Left hindlimb (tissue), 1 donor: ENCODE measurements at regions not wholly inside any gene's neighbourhood (a gene's known extent, or its start where the extent isn't known, plus 50 kb on each side); places are given as distances from the start of the nearest gene placed in this dataset.
"Not testable (repeated sequence)": the region's sequence is repeated elsewhere in the genome, so short reads cannot be mapped to it uniquely, and the experiment has no call there.

Experiments used
- DNase-seq: peaks from one replicate; pipeline ENCODE4 v3.0.0-alpha.2; 2018

DNA sequence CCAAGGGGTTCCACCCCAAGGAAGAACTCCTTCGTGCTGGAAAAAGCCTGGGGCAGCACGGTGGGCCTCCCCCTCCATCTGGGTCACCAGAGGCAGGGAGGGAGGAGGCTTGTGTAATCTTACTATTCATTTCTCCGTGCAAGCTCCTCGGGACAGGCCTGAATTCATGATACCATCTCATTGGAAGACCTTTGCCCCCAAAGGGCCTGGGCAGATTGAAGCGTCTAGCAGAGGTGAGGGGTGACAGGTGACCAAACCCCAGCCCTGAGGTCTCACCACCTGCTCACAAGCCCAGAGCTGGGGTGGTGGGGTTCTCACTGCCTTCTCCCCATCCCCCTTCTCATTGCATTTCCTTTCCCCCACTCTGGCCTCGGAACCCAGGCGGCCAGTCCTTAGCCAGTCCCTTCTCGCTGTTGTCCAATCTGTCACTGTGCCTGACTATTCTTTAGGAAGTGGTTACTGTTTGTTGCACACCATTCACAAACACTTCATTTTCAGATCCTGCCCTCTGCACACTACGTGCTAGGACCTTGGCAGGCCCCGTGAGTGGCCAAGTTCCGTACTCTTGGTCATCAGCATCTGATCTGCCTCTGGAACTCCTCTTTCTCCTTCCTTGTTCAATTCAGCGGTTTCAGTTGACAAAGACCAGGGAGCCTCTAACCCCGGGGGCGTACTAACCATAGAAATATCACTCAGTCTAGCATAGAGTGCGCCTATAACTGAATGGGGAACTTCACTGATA lies 137.1 kb downstream of the LY86 start:
- no peak for DNase-seq

DNA sequence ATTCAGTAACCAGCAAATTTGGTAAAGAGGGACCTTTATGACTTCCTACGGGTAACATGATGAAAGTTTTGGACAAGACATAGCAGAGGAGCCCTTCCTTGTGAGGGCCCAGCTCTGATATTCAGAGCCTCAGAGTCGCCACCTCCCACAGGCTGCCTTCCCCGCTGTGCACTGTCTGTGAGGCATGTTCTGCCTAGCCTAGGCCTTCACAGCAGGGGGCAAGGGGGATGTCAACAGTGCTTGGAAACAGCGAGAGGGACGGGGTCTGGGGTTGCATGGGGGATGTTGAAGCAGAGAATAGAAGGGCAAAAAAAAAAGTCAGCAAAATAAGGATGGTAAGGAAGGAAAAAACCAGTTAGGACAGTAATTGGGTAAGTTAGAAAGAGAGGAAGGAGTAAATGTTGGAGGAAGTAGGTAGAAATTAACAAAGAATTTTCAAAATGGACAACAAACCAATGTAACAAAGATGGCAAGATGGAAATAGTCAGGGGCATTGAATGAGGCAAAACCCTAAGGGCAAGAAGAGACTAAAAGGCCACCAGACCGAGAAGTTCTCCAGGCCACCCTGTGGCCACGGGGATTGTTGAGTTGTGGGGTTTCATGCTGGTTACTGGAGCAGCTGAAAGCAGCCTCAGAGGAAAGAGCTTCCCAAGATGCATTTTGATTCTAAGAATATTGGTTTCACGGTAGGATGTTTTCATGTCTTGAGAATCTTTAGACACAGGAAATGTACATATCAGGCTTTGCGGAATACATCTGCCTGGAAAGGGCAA lies 139.8 kb downstream of the LY86 start:
- no peak for DNase-seq

DNA sequence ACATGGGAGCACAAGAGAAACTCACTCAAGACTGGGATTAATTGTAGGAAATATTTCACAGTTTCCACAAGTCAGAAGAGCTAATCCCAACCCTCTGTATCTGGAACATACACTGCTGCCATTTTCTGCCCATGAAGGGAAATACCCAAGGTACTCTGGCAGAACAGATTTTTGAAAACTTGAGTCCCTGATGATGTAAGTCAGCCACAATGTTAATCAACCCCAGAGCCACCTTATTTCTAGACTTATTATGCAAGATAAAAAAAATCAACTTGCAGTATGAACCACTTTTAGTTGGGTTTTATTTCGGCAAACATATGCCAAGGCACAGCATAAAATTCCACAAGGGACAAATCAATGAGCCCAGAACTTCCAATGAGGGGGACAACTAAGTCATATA lies 141.5 kb downstream of the LY86 start:
- DNase-seq: no peak

DNA sequence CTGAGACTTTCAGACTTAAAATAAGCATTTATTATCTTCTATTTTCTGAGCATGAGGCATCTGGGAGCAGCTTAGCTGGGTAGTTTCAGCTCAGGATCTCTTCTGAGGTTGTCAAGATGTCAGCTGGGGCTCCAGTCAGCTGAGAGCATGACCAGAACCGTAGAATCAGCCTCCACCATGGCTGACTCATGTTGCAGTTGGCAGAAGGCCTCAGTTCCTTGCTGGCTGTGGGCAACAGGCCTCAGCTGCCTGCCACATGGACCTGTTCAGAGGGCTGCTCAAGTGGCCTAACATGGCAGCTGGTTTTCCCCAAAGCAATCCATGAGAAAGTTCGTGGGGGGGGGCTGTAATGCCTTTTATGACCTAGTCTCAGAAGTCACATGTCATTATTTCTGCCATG lies 142.3 kb downstream of the LY86 start:
- peak; percentile 60 for DNase-seq

DNA sequence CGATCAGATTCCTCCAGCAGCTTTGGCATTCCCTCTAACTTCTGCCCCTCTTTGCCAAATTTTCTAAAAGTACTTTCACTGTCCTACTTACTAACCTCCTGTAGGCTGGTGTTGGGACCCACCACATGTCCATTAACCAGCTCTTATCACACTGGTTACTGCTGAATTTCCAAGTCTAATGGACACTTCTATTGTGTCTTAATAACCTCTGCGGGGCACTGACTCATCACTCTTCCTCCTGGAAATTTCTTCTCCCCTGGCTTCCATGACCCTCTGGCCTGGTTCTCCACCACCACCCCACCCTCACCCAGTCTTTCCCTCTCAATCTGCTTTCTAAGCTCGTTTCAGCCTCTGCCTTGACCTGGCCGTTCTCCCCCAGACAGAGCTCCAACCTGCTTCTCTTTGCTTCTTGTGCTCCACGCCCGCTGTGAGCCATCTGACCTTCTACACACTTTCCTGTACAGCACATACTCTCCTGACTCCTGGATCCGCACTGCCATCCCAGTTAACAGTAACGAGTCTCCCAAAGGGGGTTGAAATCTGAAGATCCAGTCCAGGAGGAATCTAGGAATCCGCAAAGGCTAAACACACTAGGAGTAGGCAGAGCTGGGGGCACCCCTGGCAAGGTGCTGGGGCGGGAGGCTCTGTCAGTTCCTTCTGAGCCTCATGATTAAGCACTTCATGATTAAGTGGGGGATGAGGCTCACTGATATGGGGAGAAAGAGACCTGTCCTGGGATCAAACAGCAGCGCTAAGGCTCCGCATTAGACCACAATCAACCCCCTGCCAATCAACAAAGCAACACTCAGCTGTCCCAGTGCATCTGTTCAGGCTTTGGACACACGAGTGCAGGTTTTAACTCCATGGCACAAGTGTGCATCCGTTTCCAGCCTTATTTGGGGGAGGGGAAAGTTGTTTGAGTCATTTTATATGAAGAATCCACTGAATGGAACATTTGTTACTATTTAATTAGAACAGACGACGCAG lies 146.3 kb downstream of the LY86 start:
- no peak for DNase-seq

DNA sequence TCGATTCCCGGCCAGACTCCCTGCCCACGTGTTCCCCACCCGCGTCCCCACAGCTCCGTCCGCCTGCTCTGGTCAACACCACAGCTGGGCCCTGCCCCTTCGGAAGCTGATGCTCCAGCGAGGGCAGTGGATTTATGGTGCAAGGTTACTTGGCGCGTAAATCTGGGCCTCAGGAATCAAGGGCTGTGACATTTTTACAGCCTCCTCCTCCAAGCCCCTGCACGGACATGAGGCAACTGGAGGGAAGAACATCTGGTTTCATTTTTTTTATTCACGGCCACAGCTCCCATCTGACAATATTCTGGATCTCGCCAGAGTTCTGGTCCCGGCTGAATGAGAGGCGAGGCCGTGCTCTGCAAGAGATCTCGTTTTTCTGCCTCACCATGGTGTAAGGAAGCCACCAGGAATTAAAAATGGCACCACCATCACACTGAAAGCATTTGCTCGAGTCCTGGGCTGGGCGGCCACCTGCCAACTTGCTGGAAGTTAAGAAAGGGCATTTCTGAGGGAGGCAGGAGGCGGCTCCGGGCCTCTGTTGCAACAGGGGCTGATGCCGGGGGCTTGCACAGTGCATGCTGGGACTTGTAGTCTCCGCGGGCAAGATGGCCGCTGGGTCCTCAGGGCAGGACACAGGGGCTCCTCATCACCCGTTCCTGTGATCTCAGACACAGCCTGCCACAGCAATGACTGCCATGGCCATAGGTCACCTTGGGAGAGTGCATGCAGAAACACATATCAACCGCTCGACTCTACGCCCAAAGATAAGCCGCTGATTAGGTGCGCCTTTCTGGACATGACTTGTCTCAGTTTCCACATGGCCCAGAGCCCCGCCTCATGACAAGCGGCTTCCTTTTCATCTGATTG lies 148.5 kb downstream of the LY86 start:
- DNase-seq: peak; percentile 84

DNA sequence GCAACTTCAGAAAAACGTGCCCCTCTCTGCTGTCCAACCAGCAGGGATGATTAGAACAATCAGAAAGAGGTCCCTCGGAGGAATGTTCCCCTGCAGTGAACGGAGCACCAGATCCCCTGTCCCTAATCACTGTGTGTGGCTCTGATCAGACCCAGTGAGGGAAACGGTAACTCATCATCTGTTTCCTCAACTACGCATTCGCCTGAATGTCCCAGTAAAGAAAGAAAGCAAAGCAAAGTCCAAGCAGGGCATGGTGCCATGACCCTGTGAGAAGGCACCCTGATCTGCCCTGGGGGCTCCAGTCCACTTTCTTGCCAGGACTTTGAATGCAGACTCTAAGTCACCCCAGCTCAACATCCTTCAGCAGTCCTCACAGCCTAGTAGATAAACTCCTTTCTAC lies 149.2 kb downstream of the LY86 start:
- DNase-seq: no peak

DNA sequence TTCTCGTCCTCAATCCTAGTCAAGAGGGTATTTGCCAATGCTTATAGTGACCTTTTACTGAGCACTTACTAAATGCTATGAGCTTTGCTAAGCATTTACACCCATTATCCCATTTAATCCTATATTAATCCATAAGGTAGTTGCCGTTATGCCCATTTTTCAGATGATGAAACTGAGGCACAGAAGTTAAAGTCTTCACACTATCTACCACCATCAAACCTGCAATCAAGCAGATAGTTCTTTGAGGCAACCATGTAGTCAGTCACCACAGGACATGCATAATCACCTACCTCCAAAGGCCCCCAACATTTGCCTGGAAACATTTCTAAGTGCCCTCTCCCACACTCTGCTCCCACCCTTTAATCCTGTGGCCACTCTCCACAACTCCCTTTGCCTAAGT lies 149.6 kb downstream of the LY86 start:
- no peak for DNase-seq

DNA sequence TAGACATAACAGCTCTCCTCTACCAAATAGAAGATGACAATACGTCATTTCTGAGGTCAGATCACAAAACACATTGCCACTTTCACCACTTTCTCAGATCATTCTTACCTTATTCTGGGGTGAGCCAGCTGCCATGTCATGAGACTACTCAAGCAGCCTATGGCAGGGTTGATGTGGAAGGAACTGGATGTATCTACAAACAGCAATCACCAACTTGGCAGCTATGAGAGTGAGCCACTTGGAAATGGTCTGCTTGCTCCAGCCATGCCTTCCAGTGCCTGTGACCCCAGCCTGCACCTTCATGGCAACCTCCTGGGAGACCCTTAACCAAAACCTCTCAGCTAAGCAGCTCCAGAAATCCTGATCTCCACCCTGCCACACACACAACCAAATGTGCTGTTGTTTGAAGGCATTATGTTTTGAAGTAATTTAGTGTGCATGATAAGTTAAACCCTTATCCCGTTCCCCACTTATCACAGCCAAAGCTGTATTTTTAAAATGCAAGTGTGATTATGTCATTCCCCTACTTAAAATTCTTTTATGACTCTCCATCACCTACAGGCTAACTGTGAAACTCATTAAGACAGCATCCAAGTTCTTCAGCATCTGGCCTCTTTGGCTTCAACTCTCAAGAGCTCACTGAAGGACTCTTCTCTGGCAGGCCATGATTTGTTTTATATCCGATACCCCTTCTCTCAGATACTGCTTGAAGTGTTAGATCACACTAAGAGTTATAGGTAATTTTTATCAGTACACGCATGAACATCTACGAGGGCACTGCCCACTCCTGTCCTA lies 150.6 kb downstream of the LY86 start:
- no peak for DNase-seq

DNA sequence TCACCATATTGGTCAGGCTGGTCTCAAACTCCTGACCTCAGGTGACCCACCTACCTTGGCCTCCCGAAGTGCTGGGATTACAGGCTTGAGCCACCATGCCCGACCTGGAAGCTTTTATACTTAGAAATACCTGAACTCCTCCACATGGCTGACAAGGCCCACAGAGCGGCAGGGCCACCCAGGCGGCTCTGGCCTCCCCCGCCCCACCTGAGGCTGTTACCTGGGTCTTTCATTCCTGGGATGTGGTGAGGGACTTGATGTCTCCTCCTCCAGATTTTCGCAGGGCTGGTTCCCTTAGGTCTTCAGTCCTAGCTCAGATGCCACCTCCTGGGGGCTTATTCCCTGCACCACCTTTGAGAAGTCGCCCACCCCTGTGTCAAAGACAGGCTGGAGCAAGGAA lies 152.1 kb downstream of the LY86 start:
- no peak for DNase-seq

DNA sequence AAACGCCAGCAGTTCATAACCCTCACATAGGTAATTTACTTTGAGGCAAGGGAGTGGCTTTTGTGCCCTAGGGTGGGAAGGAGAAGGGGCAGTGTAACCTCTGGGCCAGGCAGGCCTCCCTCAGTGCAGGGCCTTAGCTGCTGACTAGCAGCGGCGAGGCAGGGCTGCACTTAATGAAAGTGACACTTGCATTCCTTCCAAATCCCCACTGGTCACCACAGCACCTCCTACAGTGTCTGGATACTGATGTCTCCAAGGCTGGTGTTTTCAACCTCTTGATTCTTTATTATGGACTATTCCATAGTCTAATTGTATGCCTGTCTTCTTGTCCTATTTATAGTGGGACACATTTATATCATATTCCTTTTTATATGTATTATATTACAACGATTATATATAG lies 152.7 kb downstream of the LY86 start:
- no peak for DNase-seq

DNA sequence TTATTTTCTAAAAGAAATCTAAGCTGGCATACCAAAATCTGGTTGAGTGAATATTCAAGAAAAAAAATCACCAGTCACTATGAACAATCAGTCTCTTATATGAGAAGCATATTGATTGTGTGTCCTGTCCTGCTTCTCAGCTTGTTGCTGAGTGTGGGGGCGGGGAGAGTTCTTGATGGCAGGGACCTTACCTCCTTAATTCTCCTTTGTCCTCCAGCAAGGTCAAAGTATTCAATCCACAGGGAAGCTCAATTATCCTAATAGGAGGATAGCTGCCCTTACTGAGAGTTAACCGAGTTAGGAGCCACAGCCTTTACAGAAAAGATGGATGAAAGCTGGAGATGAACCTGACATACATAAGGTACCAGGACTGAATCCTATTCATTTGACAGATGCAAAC lies 154.0 kb downstream of the LY86 start:
- no peak for DNase-seq

DNA sequence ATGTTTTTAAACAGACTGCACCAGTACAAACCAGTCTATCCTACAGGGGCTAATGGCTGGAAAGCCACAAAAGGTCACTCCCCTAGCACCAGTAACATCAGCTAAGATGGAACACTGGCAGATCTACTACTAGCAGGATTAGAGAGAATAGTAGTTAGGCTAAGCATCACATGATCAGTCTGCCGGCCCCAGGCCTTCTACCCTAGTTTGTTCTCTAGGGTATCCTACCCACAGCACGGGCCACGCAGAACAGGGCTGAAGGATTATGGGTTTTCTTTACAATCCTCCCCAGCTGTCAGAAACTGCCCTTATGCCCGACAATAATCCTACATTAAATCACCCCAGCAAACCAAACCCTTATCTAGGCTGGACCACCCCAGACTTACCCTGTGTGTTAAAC lies 156.0 kb downstream of the LY86 start:
- no peak for DNase-seq

DNA sequence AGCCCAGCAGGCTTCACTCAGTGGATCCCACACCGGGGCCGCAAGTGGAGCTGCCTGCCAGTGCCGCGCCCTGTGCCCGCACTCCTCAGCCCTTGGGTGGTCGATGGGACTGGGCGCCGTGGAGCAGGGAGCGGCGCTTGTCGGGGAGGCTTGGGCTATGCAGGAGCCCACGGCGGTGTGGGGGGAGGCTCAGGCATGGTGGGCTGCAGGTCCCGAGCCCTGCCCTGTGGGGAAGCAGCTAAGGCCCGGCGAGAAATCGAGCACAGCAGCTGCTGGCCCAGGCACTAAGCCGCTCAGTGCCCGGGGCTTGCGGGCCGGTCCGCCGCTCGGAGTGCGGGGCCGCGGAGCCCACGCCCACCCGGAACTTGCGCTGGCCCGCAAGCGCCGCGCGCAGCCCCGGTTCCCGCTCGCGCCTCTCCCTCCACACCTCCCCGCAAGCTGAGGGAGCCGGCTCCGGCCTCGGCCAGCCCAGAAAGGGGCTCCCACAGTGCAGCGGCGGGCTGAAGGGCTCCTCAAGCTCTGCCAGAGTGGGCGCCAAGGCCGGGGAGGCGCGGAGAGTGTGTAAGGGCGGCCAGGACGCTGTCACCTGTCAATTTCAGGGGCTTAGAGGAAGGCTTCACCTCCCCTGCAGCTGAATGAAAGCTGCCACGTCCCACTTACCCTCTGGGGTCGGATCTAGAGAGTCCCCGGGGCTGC lies 157.3 kb downstream of the LY86 start:
- DNase-seq: not testable (repeated sequence)

DNA sequence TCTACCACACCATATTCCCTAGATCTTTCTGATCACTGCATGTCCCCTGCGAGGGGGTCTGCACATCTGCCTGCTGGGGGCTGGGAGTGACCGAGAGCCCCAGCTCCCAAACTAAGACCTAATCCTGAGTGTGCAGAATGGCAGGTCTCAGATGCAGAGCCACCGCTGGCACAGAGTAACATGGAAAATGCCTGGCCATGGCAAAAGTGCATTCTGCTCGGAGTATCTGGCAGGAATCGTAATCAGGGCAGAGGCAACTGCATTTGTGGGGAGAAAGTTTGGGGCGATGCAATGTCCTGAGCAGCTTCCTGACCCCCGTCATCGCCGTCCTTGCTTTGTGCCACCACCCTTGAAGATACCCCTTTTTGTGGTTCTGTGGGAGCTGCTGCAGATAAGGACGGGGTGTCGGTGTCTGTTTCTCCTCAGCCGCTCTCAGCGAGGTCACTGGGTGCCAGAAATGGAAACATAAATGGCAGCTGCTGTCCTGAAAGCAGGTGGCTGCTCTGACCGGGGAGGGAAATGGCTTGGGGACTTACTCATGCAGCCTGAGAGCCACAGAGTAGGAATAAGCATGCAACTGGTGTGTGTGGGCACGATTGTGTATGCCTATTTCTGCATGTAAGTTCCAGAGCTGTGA lies 157.9 kb downstream of the LY86 start:
- no peak for DNase-seq

DNA sequence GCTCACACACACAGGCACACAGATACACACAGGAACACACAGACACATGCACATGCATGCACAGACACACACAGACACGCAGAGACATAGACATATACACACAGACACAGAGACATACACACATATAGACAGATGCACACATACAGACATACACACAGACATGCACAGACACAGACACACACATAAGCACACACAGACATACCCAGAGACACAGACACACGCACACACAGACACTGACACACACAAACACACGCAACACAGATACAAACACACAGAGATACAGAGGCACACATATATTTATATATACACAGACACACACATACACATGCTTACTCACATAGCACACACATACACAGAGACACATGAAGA lies 158.4 kb downstream of the LY86 start:
- no peak for DNase-seq

DNA sequence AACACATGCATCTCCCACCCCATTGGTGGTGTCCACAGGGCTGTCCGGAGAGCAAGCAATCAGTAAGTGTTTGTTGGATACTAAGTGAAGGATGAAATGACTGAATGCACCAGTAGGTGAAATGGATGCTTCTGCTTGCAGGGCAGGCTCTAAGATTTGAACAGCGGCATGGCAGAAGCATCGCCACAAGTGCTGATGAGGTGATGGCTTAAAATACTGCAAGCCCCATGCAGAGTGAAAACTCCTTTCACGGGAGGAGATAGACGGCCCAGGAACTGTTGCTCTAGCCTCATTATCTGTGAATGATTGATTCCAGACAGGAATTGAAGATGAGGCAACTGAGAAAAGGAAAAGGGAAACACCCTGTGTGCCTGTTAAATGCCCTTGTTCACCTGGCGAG lies 158.9 kb downstream of the LY86 start:
- DNase-seq: no peak

DNA sequence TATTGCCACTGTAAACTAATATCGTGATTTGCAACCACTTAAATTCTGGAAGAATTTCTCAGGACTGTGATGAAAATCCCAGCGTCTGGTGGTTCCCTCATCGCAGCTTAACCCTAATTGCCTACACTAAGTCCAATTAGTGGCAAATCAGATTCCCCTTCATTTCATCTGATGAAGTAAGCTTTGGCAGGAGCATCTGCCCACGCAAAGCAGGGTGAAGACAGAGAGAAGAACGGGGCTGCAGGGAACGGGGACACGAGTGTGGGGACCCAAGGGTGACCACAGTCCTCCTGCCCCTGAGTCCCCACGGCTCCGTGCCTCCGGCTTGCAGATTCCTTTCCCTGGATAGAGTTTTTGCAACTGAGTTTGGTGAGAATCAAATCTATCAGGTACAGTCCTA lies 159.5 kb downstream of the LY86 start:
- no peak for DNase-seq

DNA sequence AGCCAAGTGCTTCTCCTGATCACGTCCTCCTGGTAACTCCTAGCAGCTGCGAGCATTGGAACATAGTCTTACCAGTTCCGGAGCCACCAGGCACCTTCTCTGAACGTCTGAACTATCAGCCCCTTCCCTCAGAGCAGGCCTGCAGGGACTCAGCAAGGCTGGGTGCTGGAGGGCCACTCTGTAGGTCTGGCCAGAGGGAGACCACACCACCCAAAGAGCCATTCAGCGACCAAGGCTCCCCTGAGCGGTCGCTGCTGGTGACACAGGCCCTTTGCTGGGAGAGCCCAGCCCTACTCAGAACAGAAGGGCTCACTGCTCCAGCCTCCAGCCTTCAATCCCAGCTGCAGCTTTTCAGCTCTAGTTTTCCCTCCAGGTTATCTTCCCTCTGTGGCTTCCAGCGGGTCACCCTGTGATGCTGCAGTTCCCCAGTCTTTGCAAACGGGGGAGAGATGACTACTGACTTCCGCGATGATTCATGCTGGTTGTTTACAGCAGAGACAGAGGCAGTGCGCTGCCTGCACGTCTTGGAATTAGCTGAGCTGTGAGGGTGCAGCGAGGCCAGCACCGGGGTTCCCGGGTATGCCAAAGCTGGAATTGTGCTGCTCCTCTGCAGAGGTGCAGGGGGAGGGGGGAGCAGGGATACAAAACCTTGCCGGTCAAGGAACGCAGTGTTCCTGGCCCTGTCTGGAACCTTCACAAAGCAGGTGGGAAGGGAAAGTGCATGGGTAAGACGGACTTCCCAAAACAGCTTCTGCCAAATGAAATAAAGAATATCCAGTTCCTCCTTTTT lies 161.4 kb downstream of the LY86 start:
- peak; percentile 37 for DNase-seq
